ENCODE measurements at regions not wholly inside any gene's neighbourhood (a gene's known extent, or its start where the extent isn't known, plus 50 kb on each side); places are given as distances from the start of the nearest gene placed in this dataset.

- Histone ChIP-seq H3K4me1 (no peaks in the 10 kb centered on the region), H3K4me3 (no peak overlapping the region), H3K9ac (ENCODE audit: low read depth in 2 of 2, low read length in 2 of 2) (no peak overlapping the region), H3K36me3 (no peaks in the 10 kb centered on the region), H3K27ac (no peak overlapping the region), H3K27me3 (no peaks in the 10 kb centered on the region), H3K9me3 (no peaks in the 10 kb centered on the region)
- intact Hi-C loops (cut with DNase I), result no loop called here
- DNase-seq, result no peak
- no peak for TF ChIP-seq CTCF (IDR thresholded peaks at IDR 0.05)
These were observed 294.1 kb downstream of the PMP22 start for GRCh38 chr17:14971054-14971453.

- no peak for DNase-seq
These were observed 305.9 kb downstream of the PMP22 start for GRCh38 chr17:14959106-14959648.

GRCh38 chr17:14953405-14953804 is 311.7 kb downstream of the PMP22 start:
- H3K9ac ChIP-seq (ENCODE audit: low read depth in 2 of 2, low read length in 2 of 2), result no peak overlapping the region
- TF ChIP-seq CTCF (IDR thresholded peaks at IDR 0.05), result no peak
- DNase-seq, result no peak
- no peaks in the 10 kb centered on the region for H3K9me3 ChIP-seq
- no peaks in the 10 kb centered on the region for H3K4me1 ChIP-seq
- H3K4me3 ChIP-seq, result no peak overlapping the region
- intact Hi-C loops (cut with DNase I), result no loop called here
- H3K36me3 ChIP-seq, result no peaks in the 10 kb centered on the region
- no peaks in the 10 kb centered on the region for H3K27me3 ChIP-seq
- H3K27ac ChIP-seq, result no peak overlapping the region

More at GRCh38 chr17:14959106-14959648, 305.9 kb downstream of the PMP22 start:
- Histone ChIP-seq H3K4me3 (no peak overlapping the region), H3K4me1 (no peaks in the 10 kb centered on the region), H3K9ac (ENCODE audit: low read depth in 2 of 2, low read length in 2 of 2) (no peak overlapping the region), H3K27me3 (no peaks in the 10 kb centered on the region), H3K9me3 (no peaks in the 10 kb centered on the region), H3K27ac (no peak overlapping the region), H3K36me3 (no peaks in the 10 kb centered on the region)
- intact Hi-C loops (cut with DNase I), result no loop called here
- no peak for TF ChIP-seq CTCF (IDR thresholded peaks at IDR 0.05)

GRCh38 chr17:14950686-14951085 is 314.4 kb downstream of the PMP22 start:
- no peak for TF ChIP-seq CTCF (IDR thresholded peaks at IDR 0.05)
- intact Hi-C loops (cut with DNase I), result no loop called here
- DNase-seq, result no peak
- Histone ChIP-seq H3K36me3 (no peaks in the 10 kb centered on the region), H3K4me3 (no peak overlapping the region), H3K4me1 (no peaks in the 10 kb centered on the region), H3K9me3 (no peaks in the 10 kb centered on the region), H3K9ac (ENCODE audit: low read depth in 2 of 2, low read length in 2 of 2) (no peak overlapping the region), H3K27me3 (no peaks in the 10 kb centered on the region), H3K27ac (no peak overlapping the region)

GRCh38 chr17:14950216-14950615 is 314.9 kb downstream of the PMP22 start:
- Histone ChIP-seq H3K9ac (ENCODE audit: low read depth in 2 of 2, low read length in 2 of 2) (no peak overlapping the region), H3K27ac (no peak overlapping the region)
- intact Hi-C loops (cut with DNase I), result no loop called here

More at GRCh38 chr17:14950216-14950615, 314.9 kb downstream of the PMP22 start:
- H3K4me3 ChIP-seq, result no peak overlapping the region
- no peaks in the 10 kb centered on the region for H3K9me3 ChIP-seq
- no peaks in the 10 kb centered on the region for H3K36me3 ChIP-seq
- H3K4me1 ChIP-seq, result no peaks in the 10 kb centered on the region
- H3K27me3 ChIP-seq, result no peaks in the 10 kb centered on the region
- DNase-seq, result no peak
- TF ChIP-seq CTCF (IDR thresholded peaks at IDR 0.05), result no peak

Data from colonic mucosa (tissue), 4 donors.